ENCODE measurements at regions not wholly inside any gene's neighbourhood (a gene's known extent, or its start where the extent isn't known, plus 50 kb on each side); places are given as distances from the start of the nearest gene placed in this dataset.

DNA sequence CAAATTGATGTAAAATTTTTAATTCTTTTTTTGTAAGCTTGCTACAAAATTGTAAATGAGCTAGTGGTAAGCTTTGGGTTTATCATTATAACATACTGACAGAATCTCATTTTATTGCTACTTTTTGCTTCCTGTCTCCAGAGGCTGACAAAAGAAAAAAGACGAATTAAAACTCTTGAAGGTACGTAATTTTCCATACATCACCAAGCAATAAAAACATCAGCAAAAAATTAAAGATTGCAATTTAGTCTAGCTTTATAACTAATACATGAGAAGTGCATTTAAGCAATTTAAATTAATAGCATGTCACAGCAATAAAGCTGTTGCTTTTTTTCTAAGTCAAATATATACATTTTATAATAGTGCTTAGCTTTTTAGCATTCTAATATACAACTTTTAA, 94.6 kb upstream of the SNTG2 start:
- no peak for DNase-seq
- no peaks in the 10 kb centered on the region for H3K36me3 ChIP-seq
- no peaks in the 10 kb centered on the region for H3K9me3 ChIP-seq
- intact Hi-C loops (cut with DNase I; ENCODE audit: low total_unique reads), result no loop called here
- no peak for TF ChIP-seq CTCF (IDR thresholded peaks at IDR 0.05)
- TF ChIP-seq POLR2A (IDR thresholded peaks at IDR 0.05), result no peak
- H3K4me1 ChIP-seq, result no peaks in the 10 kb centered on the region
- no peaks in the 10 kb centered on the region for H3K27me3 ChIP-seq
- H3K27ac ChIP-seq, result no peak overlapping the region
- no peak overlapping the region for H3K4me3 ChIP-seq

- Histone ChIP-seq H3K27me3 (no peaks in the 10 kb centered on the region), H3K4me1 (no peaks in the 10 kb centered on the region), H3K4me3 (no peak overlapping the region), H3K36me3 (no peaks in the 10 kb centered on the region), H3K9me3 (no peaks in the 10 kb centered on the region), H3K27ac (no peak overlapping the region)
- TF ChIP-seq CTCF (IDR thresholded peaks at IDR 0.05) (no peak), POLR2A (IDR thresholded peaks at IDR 0.05) (no peak)
- DNase-seq, result no peak
- intact Hi-C loops (cut with DNase I; ENCODE audit: low total_unique reads), result no loop called here
These were observed 95.5 kb upstream of the SNTG2 start for GRCh38 chr2:855177-855576.

- TF ChIP-seq POLR2A (IDR thresholded peaks at IDR 0.05) (no peak), CTCF (IDR thresholded peaks at IDR 0.05) (peak; percentile 41 to 46 (median 44))
- H3K27me3 ChIP-seq, result no peaks in the 10 kb centered on the region
- H3K4me3 ChIP-seq, result no peak overlapping the region
- DNase-seq, result peak; percentile 25 to 37
- no peak overlapping the region for H3K27ac ChIP-seq
- H3K9me3 ChIP-seq, result no peaks in the 10 kb centered on the region
- intact Hi-C loops (cut with DNase I; ENCODE audit: low total_unique reads), result no loop called here
- no peaks in the 10 kb centered on the region for H3K36me3 ChIP-seq
- H3K4me1 ChIP-seq, result no peaks in the 10 kb centered on the region
These were observed 96.2 kb upstream of the SNTG2 start for GRCh38 chr2:854460-854859.

- Histone ChIP-seq H3K4me1 (no peaks in the 10 kb centered on the region), H3K36me3 (no peaks in the 10 kb centered on the region), H3K27me3 (no peaks in the 10 kb centered on the region), H3K9me3 (no peaks in the 10 kb centered on the region), H3K27ac (no peak overlapping the region), H3K4me3 (no peak overlapping the region)
- no peak for DNase-seq
- intact Hi-C loops (cut with DNase I; ENCODE audit: low total_unique reads), result no loop called here
- TF ChIP-seq POLR2A (IDR thresholded peaks at IDR 0.05) (no peak), CTCF (IDR thresholded peaks at IDR 0.05) (no peak)
These were observed 97.3 kb upstream of the SNTG2 start for GRCh38 chr2:853203-853870.

DNA sequence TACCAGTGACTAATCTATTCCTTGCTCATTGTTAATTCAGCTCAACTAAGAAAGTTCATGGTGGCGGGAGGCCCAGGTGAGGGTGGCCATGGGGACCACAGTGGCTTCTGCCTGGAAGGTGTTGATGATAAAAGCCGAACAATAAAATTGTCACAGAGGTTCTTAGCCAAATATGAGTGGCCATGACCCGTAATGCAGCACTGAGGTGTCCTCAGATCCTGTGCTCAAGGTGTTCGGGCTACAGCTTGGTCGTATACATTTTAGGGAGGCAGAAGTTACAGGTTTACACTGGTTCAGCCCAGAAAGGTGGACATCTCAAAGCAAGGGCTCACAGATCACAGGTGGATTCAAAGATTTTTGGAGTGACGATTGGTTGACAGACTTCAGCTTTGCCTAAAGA, 98.5 kb upstream of the SNTG2 start:
- no peak for DNase-seq
- no peak overlapping the region for H3K4me3 ChIP-seq
- intact Hi-C loops (cut with DNase I; ENCODE audit: low total_unique reads), result no loop called here
- no peaks in the 10 kb centered on the region for H3K4me1 ChIP-seq
- H3K36me3 ChIP-seq, result no peaks in the 10 kb centered on the region
- H3K27ac ChIP-seq, result no peak overlapping the region
- no peak for TF ChIP-seq CTCF (IDR thresholded peaks at IDR 0.05)
- no peak for TF ChIP-seq POLR2A (IDR thresholded peaks at IDR 0.05)
- H3K27me3 ChIP-seq, result no peaks in the 10 kb centered on the region
- H3K9me3 ChIP-seq, result no peaks in the 10 kb centered on the region
